IMR-90 (cell line): ENCODE measurements at regions not wholly inside any gene's neighbourhood (a gene's known extent, or its start where the extent isn't known, plus 50 kb on each side); places are given as distances from the start of the nearest gene placed in this dataset.

Experiments used
- ATAC-seq: fragments of 200-7000 bp; cut with Tn5 transposase; 2 replicates; pipeline ENCODE4 v1.9.1; 2020; ENCODE audit warnings: low read depth, mild to moderate bottlenecking, moderate library complexity
- BruUV-seq: library from RNA; stranded (reverse); fragments of 400-500 nt; replicated peaks from 2 replicates; lab custom pipeline; 2021; lab: Mats Ljungman, UMichigan
- CTCF ChIA-PET: fragments of 300-600 bp; formaldehyde crosslinking; extraction: SDS; loops from one replicate; lab custom pipeline; 2021; ENCODE audit warnings: antibody characterized with exemption; lab: Yijun Ruan, JAX
- POLR2A ChIA-PET: fragments of 300-600 bp; sonication (Branson Sonifier 250); formaldehyde crosslinking; loops from one replicate; lab custom pipeline; 2022; ENCODE audit warnings: antibody characterized with exemption; ENCODE audit not compliant: unreplicated experiment; lab: Charles Lee
- DNase-seq: peaks from one replicate; pipeline ENCODE4 v3.0.0; 2013
- H2AFZ ChIP-seq: replicated peaks from 2 replicates; pipeline ENCODE3; 2013; ENCODE audit warnings: low read length, mild to moderate bottlenecking; ENCODE audit not compliant: poor library complexity
- H2AK5ac ChIP-seq: 2 replicates; pipeline ENCODE4 v1.6.1; 2013; ENCODE audit warnings: low read depth, low read length, inconsistent platforms
- H2AK9ac ChIP-seq: replicated peaks from 2 replicates; pipeline ENCODE3; 2013; ENCODE audit warnings: mild to moderate bottlenecking, low read depth, low read length, moderate library complexity; ENCODE audit not compliant: poor library complexity
- H2BK120ac ChIP-seq: 2 replicates; pipeline ENCODE4 v1.6.1; 2013; ENCODE audit warnings: low read depth, low read length, inconsistent platforms
- H2BK15ac ChIP-seq: 3 replicates; pipeline ENCODE4 v1.6.1; 2013; ENCODE audit warnings: low read depth, low read length, inconsistent platforms
- H2BK20ac ChIP-seq: 2 replicates; pipeline ENCODE4 v1.6.1; 2013; ENCODE audit warnings: low read depth, mild to moderate bottlenecking, inconsistent platforms, low read length, moderate library complexity
- H2BK5ac ChIP-seq: 2 replicates; pipeline ENCODE4 v1.6.1; 2013; ENCODE audit warnings: mild to moderate bottlenecking, low read depth, low read length, inconsistent platforms; ENCODE audit not compliant: poor library complexity, severe bottlenecking
- H3K14ac ChIP-seq: replicated peaks from 2 replicates; pipeline ENCODE4 v1.6.1; 2013; ENCODE audit warnings: low read depth, low read length, inconsistent platforms
- H3K18ac ChIP-seq: 2 replicates; pipeline ENCODE4 v1.6.1; 2013; ENCODE audit warnings: low read depth, low read length, control low read depth
- H3K23ac ChIP-seq: 2 replicates; pipeline ENCODE4 v1.6.1; 2013; ENCODE audit warnings: low read depth, low read length, inconsistent platforms
- H3K27ac ChIP-seq: 2 replicates; pipeline ENCODE4 v1.5.1; 2013; ENCODE audit warnings: mild to moderate bottlenecking, control low read depth, low read length; ENCODE audit not compliant: insufficient read depth
- H3K27me3 ChIP-seq: 2 replicates; pipeline ENCODE4 v1.6.1; 2013; ENCODE audit warnings: low read length; ENCODE audit not compliant: control insufficient read depth, insufficient read depth
- H3K36me3 ChIP-seq: 2 replicates; pipeline ENCODE4 v1.6.1; 2013; ENCODE audit warnings: low read length, mixed read lengths; ENCODE audit not compliant: control insufficient read depth, insufficient read depth
- H3K4ac ChIP-seq: 2 replicates; pipeline ENCODE4 v1.6.1; 2013; ENCODE audit warnings: low read depth, low read length, inconsistent platforms
- H3K4me1 ChIP-seq: 2 replicates; pipeline ENCODE4 v1.6.1; 2013; ENCODE audit warnings: low read length, mixed read lengths; ENCODE audit not compliant: control insufficient read depth, insufficient read depth
- H3K4me2 ChIP-seq: 2 replicates; pipeline ENCODE4 v1.6.1; 2013; ENCODE audit warnings: low read depth, mild to moderate bottlenecking, control low read depth, low read length, moderate library complexity
- H3K4me3 ChIP-seq: 2 replicates; pipeline ENCODE4 v1.5.1; 2013; ENCODE audit warnings: low read depth, mild to moderate bottlenecking, control low read depth, low read length, moderate library complexity; ENCODE audit not compliant: insufficient read depth
- H3K56ac ChIP-seq: 2 replicates; pipeline ENCODE4 v1.6.1; 2013; ENCODE audit warnings: low read length, inconsistent platforms; ENCODE audit not compliant: insufficient read depth; ENCODE audit errors: extremely low read depth
- H3K79me1 ChIP-seq, 2 experiments: 2 replicates each; pipeline ENCODE4 v1.6.1; 2013; ENCODE audit warnings: low read length in 2 of 2, inconsistent platforms in 1 of 2, low read depth in 1 of 2
- H3K9ac ChIP-seq: 2 replicates; pipeline ENCODE4 v1.6.1; 2013; ENCODE audit warnings: low read depth, low read length, control low read depth
- H3K9me1 ChIP-seq: 2 replicates; pipeline ENCODE4 v1.6.1; 2013; ENCODE audit warnings: low read length, inconsistent platforms; ENCODE audit not compliant: insufficient read depth
- H3K9me3 ChIP-seq: 2 replicates; pipeline ENCODE4 v1.6.1; 2013; ENCODE audit warnings: low read length; ENCODE audit not compliant: control insufficient read depth, insufficient read depth
- H4K20me1 ChIP-seq: 2 replicates; pipeline ENCODE4 v1.6.1; 2013; ENCODE audit warnings: low read length, inconsistent platforms; ENCODE audit not compliant: insufficient read depth
- H4K5ac ChIP-seq: 2 replicates; pipeline ENCODE4 v1.6.1; 2013; ENCODE audit warnings: mild to moderate bottlenecking, low read depth, low read length, control low read depth
- H4K8ac ChIP-seq, 2 experiments: 2 replicates each; pipeline ENCODE4 v1.6.1; 2013; ENCODE audit warnings: low read depth in 2 of 2, low read length in 2 of 2, control low read depth in 1 of 2, inconsistent platforms in 1 of 2
- H4K91ac ChIP-seq: 2 replicates; pipeline ENCODE4 v1.6.1; 2013; ENCODE audit warnings: low read depth, low read length, inconsistent platforms; ENCODE audit not compliant: insufficient read depth
- SMC3 ChIP-seq: fragments of 150-350 bp; IDR thresholded peaks from 2 replicates; pipeline ENCODE4 v1.6.1; 2016; ENCODE audit warnings: low read depth, mild to moderate bottlenecking, antibody characterized with exemption, low read length, moderate library complexity
- WGBS, 2 experiments: methylation state at CpG; one replicate each; pipeline versions ENCODE4 v1.1.5 to v1.1.7; 2013; ENCODE audit warnings: missing lambda C conversion rate in 2 of 2; ENCODE audit not compliant: insufficient read length in 1 of 2; ENCODE audit errors: extremely low coverage in 2 of 2; 5-methylcytosine and 5-hydroxymethylcytosine counted together
- dilution Hi-C: fragments of 300-500 bp; cut with HindIII; formaldehyde crosslinking; loops from one replicate; pipeline ENCODE4 v1.14.3; 2018; ENCODE audit warnings: low sequenced_read_pairs; ENCODE audit not compliant: unreplicated experiment
- in situ Hi-C: fragments of 300-500 bp; cut with MboI; formaldehyde crosslinking; loops from 3 replicates; pipeline ENCODE4 v1.14.3; 2019; ENCODE audit warnings: low sequenced_read_pairs, inconsistent platforms, mixed read lengths
- intact Hi-C: fragments of 100-400 bp; cut with micrococcal nuclease; formaldehyde crosslinking; loops from 2 replicates; pipeline ENCODE4 v1.10.0; 2022

GRCh38 chr21:27388825-27389224 is 421.9 kb upstream of the ADAMTS5 start:
- no peak overlapping the region for H3K4ac ChIP-seq
- H3K9me3 ChIP-seq: no peaks in the 10 kb centered on the region
- dilution Hi-C loops: no loop called here
- intact Hi-C loops: no loop called here
- H4K91ac ChIP-seq: no peak overlapping the region
- H2BK120ac ChIP-seq: no peak overlapping the region
- no peaks in the 10 kb centered on the region for H3K4me1 ChIP-seq
- H4K5ac ChIP-seq: no peak overlapping the region
- H3K14ac ChIP-seq: no peak overlapping the region
- POLR2A ChIA-PET: no interaction called here
- ATAC-seq (no peak), DNase-seq (no peak)
- no peak overlapping the region for H2AFZ ChIP-seq
- no peak overlapping the region for H2BK5ac ChIP-seq
- no peaks in the 10 kb centered on the region for H3K27me3 ChIP-seq
- H3K79me1 ChIP-seq: no peaks in the 10 kb centered on the region
- H2BK20ac ChIP-seq: no peak overlapping the region
- CTCF ChIA-PET: interaction anchor here (0.8 kb wide), 1 partner anchor 19 kb away, joined by 3 read pairs; no protein-coding TSS in a partner anchor
- no peak overlapping the region for H3K4me2 ChIP-seq
- no peaks in the 10 kb centered on the region for H3K9me1 ChIP-seq
- in situ Hi-C loops: no loop called here
- H3K56ac ChIP-seq: no peak overlapping the region
- no peaks in the 10 kb centered on the region for H4K20me1 ChIP-seq
- no TSS peak for BruUV-seq
- H4K8ac ChIP-seq: no peak overlapping the region
- no peak overlapping the region for H3K9ac ChIP-seq
- H2BK15ac ChIP-seq: peak overlapping the region; percentile 70; the same call in 1 of the 3 replicates
- WGBS, 2 experiments: no CpG with 5 or more reads among the region's 2 CpGs
- H3K4me3 ChIP-seq: no peak overlapping the region
- no peak for TF ChIP-seq SMC3
- H3K27ac ChIP-seq: no peak overlapping the region
- H3K18ac ChIP-seq: no peak overlapping the region
- no peak overlapping the region for H3K23ac ChIP-seq
- H2AK5ac ChIP-seq: no peak overlapping the region
- no peak overlapping the region for H2AK9ac ChIP-seq
- no peaks in the 10 kb centered on the region for H3K36me3 ChIP-seq
